ENCODE measurements at regions not wholly inside any gene's neighbourhood (a gene's known extent, or its start where the extent isn't known, plus 50 kb on each side); places are given as distances from the start of the nearest gene placed in this dataset.

DNA sequence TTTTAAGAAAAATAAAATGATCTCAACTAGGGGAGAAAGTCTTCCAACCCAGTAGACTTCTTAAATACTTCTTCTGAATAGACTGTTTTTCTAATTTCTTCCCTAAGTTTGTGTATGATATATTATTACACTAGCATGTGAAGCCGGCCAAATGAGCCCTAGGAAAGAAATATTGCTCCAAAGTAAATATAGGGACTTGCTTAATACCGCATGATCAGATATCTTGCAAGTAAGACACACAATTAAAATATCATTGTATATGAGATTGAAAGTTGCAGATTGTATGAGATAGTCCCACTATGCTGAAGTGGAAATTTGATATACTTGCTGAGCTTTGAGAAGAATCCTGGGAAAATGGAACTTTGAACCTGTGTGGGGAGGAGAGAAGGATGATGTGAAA is 225.7 kb downstream of the BAMBI start:
- TF ChIP-seq EZH2 (IDR thresholded peaks at IDR 0.05; ENCODE audit: borderline replicate concordance, control insufficient read depth, low read depth, low read length), result no peak
- TF ChIP-seq, protein P1, sequence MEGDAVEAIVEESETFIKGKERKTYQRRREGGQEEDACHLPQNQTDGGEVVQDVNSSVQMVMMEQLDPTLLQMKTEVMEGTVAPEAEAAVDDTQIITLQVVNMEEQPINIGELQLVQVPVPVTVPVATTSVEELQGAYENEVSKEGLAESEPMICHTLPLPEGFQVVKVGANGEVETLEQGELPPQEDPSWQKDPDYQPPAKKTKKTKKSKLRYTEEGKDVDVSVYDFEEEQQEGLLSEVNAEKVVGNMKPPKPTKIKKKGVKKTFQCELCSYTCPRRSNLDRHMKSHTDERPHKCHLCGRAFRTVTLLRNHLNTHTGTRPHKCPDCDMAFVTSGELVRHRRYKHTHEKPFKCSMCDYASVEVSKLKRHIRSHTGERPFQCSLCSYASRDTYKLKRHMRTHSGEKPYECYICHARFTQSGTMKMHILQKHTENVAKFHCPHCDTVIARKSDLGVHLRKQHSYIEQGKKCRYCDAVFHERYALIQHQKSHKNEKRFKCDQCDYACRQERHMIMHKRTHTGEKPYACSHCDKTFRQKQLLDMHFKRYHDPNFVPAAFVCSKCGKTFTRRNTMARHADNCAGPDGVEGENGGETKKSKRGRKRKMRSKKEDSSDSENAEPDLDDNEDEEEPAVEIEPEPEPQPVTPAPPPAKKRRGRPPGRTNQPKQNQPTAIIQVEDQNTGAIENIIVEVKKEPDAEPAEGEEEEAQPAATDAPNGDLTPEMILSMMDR (IDR thresholded peaks at IDR 0.05 in 2 of 3, conservative IDR thresholded peaks at IDR 0.05 in 1 of 3; ENCODE audit: control insufficient read depth in 2 of 3, extremely low read depth in 1 of 3, insufficient read depth in 1 of 3, low read depth in 3 of 3, low read length in 3 of 3), result no peak
- TF ChIP-seq, protein P2, sequence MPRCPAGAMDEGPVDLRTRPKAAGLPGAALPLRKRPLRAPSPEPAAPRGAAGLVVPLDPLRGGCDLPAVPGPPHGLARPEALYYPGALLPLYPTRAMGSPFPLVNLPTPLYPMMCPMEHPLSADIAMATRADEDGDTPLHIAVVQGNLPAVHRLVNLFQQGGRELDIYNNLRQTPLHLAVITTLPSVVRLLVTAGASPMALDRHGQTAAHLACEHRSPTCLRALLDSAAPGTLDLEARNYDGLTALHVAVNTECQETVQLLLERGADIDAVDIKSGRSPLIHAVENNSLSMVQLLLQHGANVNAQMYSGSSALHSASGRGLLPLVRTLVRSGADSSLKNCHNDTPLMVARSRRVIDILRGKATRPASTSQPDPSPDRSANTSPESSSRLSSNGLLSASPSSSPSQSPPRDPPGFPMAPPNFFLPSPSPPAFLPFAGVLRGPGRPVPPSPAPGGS (IDR thresholded peaks at IDR 0.05; ENCODE audit: borderline replicate concordance, insufficient read depth, low read depth, low read length, poor library complexity, severe bottlenecking), result no peak
- TF ChIP-seq, protein P3, sequence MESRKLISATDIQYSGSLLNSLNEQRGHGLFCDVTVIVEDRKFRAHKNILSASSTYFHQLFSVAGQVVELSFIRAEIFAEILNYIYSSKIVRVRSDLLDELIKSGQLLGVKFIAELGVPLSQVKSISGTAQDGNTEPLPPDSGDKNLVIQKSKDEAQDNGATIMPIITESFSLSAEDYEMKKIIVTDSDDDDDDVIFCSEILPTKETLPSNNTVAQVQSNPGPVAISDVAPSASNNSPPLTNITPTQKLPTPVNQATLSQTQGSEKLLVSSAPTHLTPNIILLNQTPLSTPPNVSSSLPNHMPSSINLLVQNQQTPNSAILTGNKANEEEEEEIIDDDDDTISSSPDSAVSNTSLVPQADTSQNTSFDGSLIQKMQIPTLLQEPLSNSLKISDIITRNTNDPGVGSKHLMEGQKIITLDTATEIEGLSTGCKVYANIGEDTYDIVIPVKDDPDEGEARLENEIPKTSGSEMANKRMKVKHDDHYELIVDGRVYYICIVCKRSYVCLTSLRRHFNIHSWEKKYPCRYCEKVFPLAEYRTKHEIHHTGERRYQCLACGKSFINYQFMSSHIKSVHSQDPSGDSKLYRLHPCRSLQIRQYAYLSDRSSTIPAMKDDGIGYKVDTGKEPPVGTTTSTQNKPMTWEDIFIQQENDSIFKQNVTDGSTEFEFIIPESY (IDR thresholded peaks at IDR 0.05), result no peak
- TF ChIP-seq CEBPB (IDR thresholded peaks at IDR 0.05; ENCODE audit: borderline replicate concordance in 1 of 2, low read depth in 2 of 2, low read length in 2 of 2), result no peak
- no peak for TF ChIP-seq MEF2A (IDR thresholded peaks at IDR 0.05; ENCODE audit: insufficient read depth, low read depth, low read length)
- no peak for TF ChIP-seq EED (IDR thresholded peaks at IDR 0.05; ENCODE audit: low read depth)
- no peak for TF ChIP-seq ZSCAN29 (IDR thresholded peaks at IDR 0.05)
- TF ChIP-seq SP1 (IDR thresholded peaks at IDR 0.05; ENCODE audit: low read depth, low read length), result no peak
- no peak for TF ChIP-seq SREBF1 (IDR thresholded peaks at IDR 0.05; ENCODE audit: low read length)
- no peak for TF ChIP-seq EGR1 (IDR thresholded peaks at IDR 0.05; ENCODE audit: borderline replicate concordance in 1 of 2, low read depth in 2 of 2, low read length in 2 of 2)
- TF ChIP-seq ASH2L (IDR thresholded peaks at IDR 0.05; ENCODE audit: borderline replicate concordance, low read depth), result no peak

All from GM12878 (cell line).